CD14-positive monocyte (primary cell): ENCODE measurements at regions not wholly inside any gene's neighbourhood (a gene's known extent, or its start where the extent isn't known, plus 50 kb on each side); places are given as distances from the start of the nearest gene placed in this dataset.
"Not testable (repeated sequence)": the region's sequence is repeated elsewhere in the genome, so short reads cannot be mapped to it uniquely, and the experiment has no call there.

Source experiments
- DNase-seq, 3 donors: peaks; one replicate each; pipeline ENCODE4 v3.0.0-alpha.2; 2011 to 2022
- H2AFZ ChIP-seq: 2 replicates; pipeline ENCODE4 v1.6.0; 2012; ENCODE audit warnings: mild to moderate bottlenecking, low read depth, low read length, inconsistent platforms; ENCODE audit not compliant: insufficient read depth, poor library complexity, severe bottlenecking
- H3K27ac ChIP-seq, 2 donors: 1 replicate in 1 of 2; 2 replicates in 1 of 2; pipeline ENCODE4 v1.5.1; 2012 to 2013; ENCODE audit warnings: low read length in 2 of 2, control low read depth in 1 of 2, inconsistent platforms in 1 of 2, low read depth in 1 of 2, mild to moderate bottlenecking in 1 of 2
- H3K27me3 ChIP-seq, 2 donors: one replicate each; pipeline versions ENCODE4 v1.6.0 to v1.6.1; 2011 to 2013; ENCODE audit warnings: low read length in 2 of 2; ENCODE audit not compliant: control insufficient read depth in 2 of 2, insufficient read depth in 2 of 2
- H3K36me3 ChIP-seq, 2 donors: replicated peaks in 1 of 2; 1 replicate in 1 of 2; 2 replicates in 1 of 2; pipeline versions ENCODE4 v1.5.1 to v1.6.1; 2012 to 2013; ENCODE audit warnings: low read length in 2 of 2, control low read depth in 1 of 2, inconsistent platforms in 1 of 2, mild to moderate bottlenecking in 1 of 2; ENCODE audit not compliant: insufficient read depth in 2 of 2, control insufficient read depth in 1 of 2
- H3K4me1 ChIP-seq, 2 donors: 1 replicate in 1 of 2; 2 replicates in 1 of 2; pipeline versions ENCODE4 v1.5.1 to v1.6.1; 2012 to 2013; ENCODE audit warnings: low read length in 2 of 2, control low read depth in 1 of 2, inconsistent platforms in 1 of 2, mild to moderate bottlenecking in 1 of 2, moderate library complexity in 1 of 2; ENCODE audit not compliant: insufficient read depth in 2 of 2, control insufficient read depth in 1 of 2
- H3K4me2 ChIP-seq: replicated peaks from 2 replicates; pipeline ENCODE3; 2012; ENCODE audit warnings: low read length, moderate library complexity, mild to moderate bottlenecking; ENCODE audit not compliant: poor library complexity, severe bottlenecking; ENCODE audit errors: extremely low read depth
- H3K4me3 ChIP-seq, 3 experiments: fragments of 200-600 bp in 1 of 3; sonication (generic) in 1 of 3; replicated peaks in 1 of 3; 1 replicate in 2 of 3; 2 replicates in 1 of 3; pipeline ENCODE4 v1.5.1; 2011 to 2013; ENCODE audit warnings: low read length in 3 of 3, mild to moderate bottlenecking in 3 of 3, control low read depth in 2 of 3, low read depth in 2 of 3, inconsistent platforms in 1 of 3, moderate library complexity in 1 of 3
- H3K79me2 ChIP-seq: 2 replicates; pipeline ENCODE4 v1.6.0; 2012; ENCODE audit warnings: mild to moderate bottlenecking, control low read depth, inconsistent platforms, low read length, moderate library complexity; ENCODE audit not compliant: insufficient read depth
- H3K9ac ChIP-seq: 2 replicates; pipeline ENCODE4 v1.6.0; 2017; ENCODE audit warnings: low read length, mild to moderate bottlenecking; ENCODE audit not compliant: insufficient read depth, poor library complexity, severe bottlenecking
- H3K9me3 ChIP-seq, 2 donors: replicated peaks in 1 of 2; 1 replicate in 1 of 2; 2 replicates in 1 of 2; pipeline versions ENCODE4 v1.5.1 to v1.6.1; 2012 to 2013; ENCODE audit warnings: low read length in 2 of 2, control low read depth in 1 of 2; ENCODE audit not compliant: control insufficient read depth in 1 of 2, insufficient read depth in 1 of 2
- H4K20me1 ChIP-seq: 2 replicates; pipeline ENCODE4 v1.6.0; 2012; ENCODE audit warnings: mild to moderate bottlenecking, low read length, control low read depth, moderate library complexity; ENCODE audit not compliant: insufficient read depth
- H3K27ac Mint-ChIP-seq, 7 donors: one replicate each; pipeline ENCODE4 v1.8.0; 2020; ENCODE audit warnings: mild to moderate bottlenecking in 7 of 7, mixed read lengths in 7 of 7, moderate library complexity in 6 of 7, inconsistent platforms in 2 of 7
- H3K27me3 Mint-ChIP-seq, 3 donors: one replicate each; pipeline ENCODE4 v1.8.0; 2021 to 2022; ENCODE audit warnings: low read depth in 3 of 3, mild to moderate bottlenecking in 3 of 3, mixed read lengths in 3 of 3, moderate library complexity in 3 of 3, inconsistent platforms in 1 of 3
- H3K36me3 Mint-ChIP-seq, 2 donors: one replicate each; pipeline ENCODE4 v1.8.0; 2020; ENCODE audit warnings: mixed read lengths in 2 of 2, inconsistent platforms in 1 of 2, mild to moderate bottlenecking in 1 of 2
- H3K4me1 Mint-ChIP-seq: one replicate; pipeline ENCODE4 v1.8.0; 2020; ENCODE audit warnings: mild to moderate bottlenecking, mixed read lengths
- H3K4me3 Mint-ChIP-seq, 2 donors: one replicate each; pipeline ENCODE4 v1.8.0; 2020; ENCODE audit warnings: mild to moderate bottlenecking in 2 of 2, mixed read lengths in 2 of 2, moderate library complexity in 1 of 2
- H3K9me3 Mint-ChIP-seq, 7 donors: one replicate each; pipeline ENCODE4 v1.8.0; 2020 to 2022; ENCODE audit warnings: mixed read lengths in 7 of 7, mild to moderate bottlenecking in 6 of 7, moderate library complexity in 6 of 7, inconsistent platforms in 2 of 7
- CTCF ChIP-seq: fragments of 200-600 bp; IDR thresholded peaks from one replicate; pipeline ENCODE4 v1.8.0; 2022; ENCODE audit warnings: antibody characterized with exemption, mild to moderate bottlenecking
- WGBS: methylation state at CpG from one replicate; pipeline ENCODE4 v1.1.5; 2013; ENCODE audit warnings: missing lambda C conversion rate; ENCODE audit not compliant: insufficient coverage; 5-methylcytosine and 5-hydroxymethylcytosine counted together
- intact Hi-C, 2 donors: fragments of 100-400 bp; cut with micrococcal nuclease; formaldehyde crosslinking; loops; one replicate each; pipeline versions ENCODE4 v1.15.0 to v1.15.1; 2023

- H3K36me3 Mint-ChIP-seq = no peaks in the 10 kb centered on the region
- WGBS = no CpG with 5 or more reads among the region's 1 CpG
- Histone ChIP-seq H3K4me2 (no peak overlapping the region), H3K9me3 (peaks cover 15% of the 10 kb centered on the region in 2 donors), H3K27ac (no peak overlapping the region), H3K4me3 (no peak overlapping the region), H2AFZ (no peak overlapping the region), H3K4me1 (no peaks in the 10 kb centered on the region), H3K9ac (no peak overlapping the region), H3K36me3 (no peaks in the 10 kb centered on the region), H4K20me1 (no peaks in the 10 kb centered on the region), H3K27me3 (no peaks in the 10 kb centered on the region), H3K79me2 (no peaks in the 10 kb centered on the region)
- H3K9me3 Mint-ChIP-seq = peaks cover 8 to 30% (median 17%) of the 10 kb centered on the region in 7 donors
- intact Hi-C loops = no loop called here
- no peak overlapping the region for H3K27ac Mint-ChIP-seq
- H3K4me1 Mint-ChIP-seq = no peaks in the 10 kb centered on the region
- no peak for TF ChIP-seq CTCF
- no peak overlapping the region for H3K4me3 Mint-ChIP-seq
- H3K27me3 Mint-ChIP-seq = no peaks in the 10 kb centered on the region
- no peak for DNase-seq
These were observed 468.5 kb upstream of the PIK3R1 start for GRCh38 chr5:67747096-67747495.

GRCh38 chr5:67746608-67747007 is 468.9 kb upstream of the PIK3R1 start:
- H3K4me1 ChIP-seq, H2AFZ ChIP-seq, H4K20me1 ChIP-seq, DNase-seq, H3K27me3 Mint-ChIP-seq, H3K36me3 ChIP-seq, H3K79me2 ChIP-seq, H3K4me3 ChIP-seq, H3K9ac ChIP-seq, H3K27ac Mint-ChIP-seq, H3K36me3 Mint-ChIP-seq, H3K4me3 Mint-ChIP-seq, H3K27ac ChIP-seq, H3K4me1 Mint-ChIP-seq, H3K27me3 ChIP-seq, H3K4me2 ChIP-seq, intact Hi-C loops: not testable (repeated sequence)
- no CpG with 5 or more reads among the region's 9 CpGs for WGBS
- peaks cover 8 to 29% (median 15%) of the 10 kb centered on the region in 7 donors for H3K9me3 Mint-ChIP-seq
- peaks cover 10 to 14% of the 10 kb centered on the region in 2 donors for H3K9me3 ChIP-seq
